Activated T-helper 1 cell treated with anti-CD3 and anti-CD28 coated beads, Interleukin-2, amount 50 U/mL, for 16 hours (primary cell): ENCODE measurements at regions not wholly inside any gene's neighbourhood (a gene's known extent, or its start where the extent isn't known, plus 50 kb on each side); places are given as distances from the start of the nearest gene placed in this dataset.

Experiments
- DNase-seq, 2 donors: peaks; one replicate each; pipeline ENCODE4 v3.0.0-alpha.2; 2020; ENCODE audit warnings: low read depth in 1 of 2, low spot score in 1 of 2

GRCh38 chr5:138626333-138626944, 51.2 kb upstream of the HSPA9 start:
- DNase-seq, result no peak

GRCh38 chr5:138625134-138625533, 49.9 kb upstream of the HSPA9 start:
- no peak for DNase-seq
